Small intestine (tissue), 7 donors: ENCODE measurements at regions not wholly inside any gene's neighbourhood (a gene's known extent, or its start where the extent isn't known, plus 50 kb on each side); places are given as distances from the start of the nearest gene placed in this dataset.
A peak's percentile ranks its signal among the peaks of the same experiment; 100 is the strongest.
"Not testable (repeated sequence)": the region's sequence is repeated elsewhere in the genome, so short reads cannot be mapped to it uniquely, and the experiment has no call there.

Source experiments
- DNase-seq, 2 donors: peaks; one replicate each; pipeline versions ENCODE4 v3.0.0 to v3.0.0-alpha.2; 2013
- FAIRE-seq: peaks from 2 replicates; lab custom pipeline; 2012; peaks lifted over from hg19 to GRCh38; lab: Jason Lieb, UNC
- H3K27ac ChIP-seq, 3 donors: one replicate each; pipeline ENCODE4 v1.5.1; 2013; ENCODE audit warnings: low read length in 2 of 3, mild to moderate bottlenecking in 2 of 3, control low read depth in 1 of 3, inconsistent platforms in 1 of 3, low read depth in 1 of 3, moderate library complexity in 1 of 3
- H3K27me3 ChIP-seq, 3 donors: one replicate each; pipeline ENCODE4 v1.6.1; 2013; ENCODE audit warnings: low read length in 3 of 3, inconsistent platforms in 1 of 3; ENCODE audit not compliant: control insufficient read depth in 3 of 3, insufficient read depth in 3 of 3
- H3K36me3 ChIP-seq, 3 donors: one replicate each; pipeline ENCODE4 v1.6.1; 2013; ENCODE audit warnings: low read length in 3 of 3, inconsistent platforms in 1 of 3, low read depth in 1 of 3, mild to moderate bottlenecking in 1 of 3, moderate library complexity in 1 of 3; ENCODE audit not compliant: control insufficient read depth in 3 of 3, insufficient read depth in 2 of 3
- H3K4me1 ChIP-seq, 3 donors: one replicate each; pipeline ENCODE4 v1.6.1; 2013; ENCODE audit warnings: low read length in 2 of 3, inconsistent platforms in 1 of 3, low read depth in 1 of 3, mild to moderate bottlenecking in 1 of 3, moderate library complexity in 1 of 3; ENCODE audit not compliant: control insufficient read depth in 3 of 3, insufficient read depth in 2 of 3
- H3K4me3 ChIP-seq, 3 donors: one replicate each; pipeline ENCODE4 v1.5.1; 2013; ENCODE audit warnings: low read length in 3 of 3, control low read depth in 1 of 3, inconsistent platforms in 1 of 3, low read depth in 1 of 3, mild to moderate bottlenecking in 1 of 3, moderate library complexity in 1 of 3
- H3K9me3 ChIP-seq, 2 donors: one replicate each; pipeline ENCODE4 v1.6.1; 2013; ENCODE audit warnings: low read depth in 1 of 2, low read length in 1 of 2; ENCODE audit not compliant: control insufficient read depth in 2 of 2, insufficient read depth in 1 of 2
- WGBS, 3 donors: extraction: QIAGEN DNeasy Blood & Tissue Kit; methylation state at CpG; one replicate each; pipeline ENCODE4 v1.1.7; 2013; 5-methylcytosine and 5-hydroxymethylcytosine counted together
- donor health status: healthy with polysubstance abuse.
- donor health status: control.
- donor health status: control.
- donor health status: Bipolar disorder and iron deficiency.
- donor health status: healthy.

DNA sequence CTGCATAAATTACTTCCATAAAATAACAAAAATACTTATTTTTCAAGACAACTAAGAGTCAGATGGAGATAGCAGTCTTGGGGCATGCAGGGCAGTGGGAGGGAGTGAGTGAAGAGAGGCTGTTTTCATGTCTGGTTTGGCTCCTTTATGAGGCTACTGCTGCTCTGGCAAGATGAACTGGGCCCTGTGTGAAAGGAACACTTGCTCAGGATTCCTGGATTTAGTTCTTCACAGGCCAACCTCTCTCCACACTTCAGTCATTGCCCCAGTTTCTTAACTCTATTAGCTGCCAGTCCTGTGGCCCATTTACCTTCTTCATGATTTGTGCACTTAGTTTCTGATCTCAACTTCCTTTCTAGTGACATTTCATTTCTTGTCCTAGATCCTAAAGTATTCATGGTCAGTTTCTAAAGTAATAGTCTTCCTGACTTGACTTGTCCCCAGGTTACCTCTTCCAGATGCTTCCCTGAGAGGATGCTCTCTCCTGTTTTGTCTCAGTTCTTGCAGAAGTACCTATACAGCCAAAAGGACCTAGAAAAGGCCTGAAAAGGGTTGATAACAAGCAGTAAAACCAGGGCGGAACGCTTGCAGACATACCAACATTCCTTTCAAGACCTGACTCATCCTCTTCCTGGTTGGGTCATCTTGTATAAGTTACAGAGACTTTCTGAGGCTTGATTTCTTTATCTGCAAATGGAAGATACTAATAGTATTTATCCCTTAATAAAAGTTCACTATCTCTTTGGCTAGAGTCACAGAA lies 77.0 kb upstream of the ZFAND5 start:
- Histone ChIP-seq H3K36me3 (no peaks in the 10 kb centered on the region), H3K27me3 (no peaks in the 10 kb centered on the region), H3K9me3 (no peaks in the 10 kb centered on the region), H3K4me1 (peaks cover 0 to 9% (median 0%) of the 10 kb centered on the region in 3 donors), H3K27ac (peak overlapping the region in 1 of 3 donors; percentile 19), H3K4me3 (no peak overlapping the region)
- WGBS, 3 donors = 70 to 83% (median 72%) methylated on average over 2 of the region's 2 CpGs
- peak in 1 of 2 donors; percentile 43 for DNase-seq
- FAIRE-seq = no peak

DNA sequence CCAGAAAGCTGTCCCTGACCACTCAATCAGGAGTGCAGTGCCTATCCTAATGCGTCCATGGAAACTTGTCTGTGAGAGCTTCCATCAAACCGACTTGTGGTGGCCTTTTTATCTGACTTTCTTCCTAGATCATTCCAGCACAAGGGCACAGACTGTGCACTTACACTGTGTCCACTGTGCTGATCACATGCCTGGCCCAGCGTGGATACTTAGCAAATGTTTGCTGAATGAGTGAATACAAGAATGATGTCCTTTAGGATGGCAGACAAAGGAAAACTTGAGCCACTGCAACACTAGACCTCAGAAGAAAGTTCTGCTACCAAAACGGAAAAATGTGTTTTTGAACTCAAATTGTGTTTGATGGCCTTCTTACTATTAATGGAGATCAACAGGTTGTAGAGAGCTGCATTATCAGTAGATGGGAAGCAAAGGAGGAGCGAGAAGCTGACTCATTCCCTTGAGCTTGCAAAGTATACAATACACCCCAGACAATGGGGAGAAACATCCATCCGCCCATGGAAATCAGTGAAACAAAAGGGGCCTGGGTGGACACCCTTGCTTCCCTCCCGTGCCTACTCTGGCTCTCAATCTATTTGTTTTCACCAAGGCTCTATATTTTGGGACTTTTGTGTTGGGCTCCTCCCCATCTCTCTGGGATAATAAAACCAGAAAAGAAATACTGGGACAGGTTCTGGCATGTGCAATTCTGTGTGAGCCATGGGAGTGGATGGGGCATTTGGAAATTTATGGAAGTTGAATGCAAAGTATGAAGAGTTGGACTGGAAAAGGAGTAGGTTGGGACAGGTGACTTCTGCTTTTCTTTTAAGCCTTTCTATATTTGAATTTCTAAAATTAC lies 76.2 kb upstream of the ZFAND5 start:
- no peak for FAIRE-seq
- no peaks in the 10 kb centered on the region for H3K27me3 ChIP-seq
- no peaks in the 10 kb centered on the region for H3K9me3 ChIP-seq
- WGBS, 3 donors = 91 to 93% (median 92%) methylated on average over 7 of the region's 7 CpGs
- no peak for DNase-seq
- no peak overlapping the region for H3K4me3 ChIP-seq
- no peak overlapping the region for H3K27ac ChIP-seq
- no peaks in the 10 kb centered on the region for H3K36me3 ChIP-seq
- peaks cover 0 to 9% (median 0%) of the 10 kb centered on the region in 3 donors for H3K4me1 ChIP-seq

DNA sequence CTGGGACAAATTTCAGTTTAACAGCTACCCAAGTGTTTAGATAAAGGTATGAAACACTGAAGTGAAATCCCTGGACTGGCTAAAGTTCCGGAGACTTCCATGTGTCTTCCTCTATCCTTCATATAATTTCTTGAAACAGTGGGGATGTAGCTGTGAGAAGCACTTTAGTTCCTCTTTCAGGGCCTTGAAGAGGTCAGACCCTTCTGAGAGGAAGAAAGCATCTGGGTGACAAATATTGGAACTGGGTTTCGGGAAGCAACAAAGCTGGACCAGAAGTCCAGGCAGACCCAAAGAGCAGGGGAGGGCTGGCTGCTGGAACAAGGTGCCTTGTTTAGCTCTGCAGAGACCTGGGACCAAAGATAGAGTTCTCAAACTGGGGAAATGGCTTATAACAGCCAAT lies 75.4 kb upstream of the ZFAND5 start:
- H3K4me1 ChIP-seq = peaks cover 0 to 9% (median 0%) of the 10 kb centered on the region in 3 donors
- no peak overlapping the region for H3K4me3 ChIP-seq
- H3K36me3 ChIP-seq = no peaks in the 10 kb centered on the region
- H3K27me3 ChIP-seq = no peaks in the 10 kb centered on the region
- H3K27ac ChIP-seq = no peak overlapping the region
- FAIRE-seq = no peak
- no peaks in the 10 kb centered on the region for H3K9me3 ChIP-seq
- no peak for DNase-seq
- 92 to 97% (median 96%) methylated on average over 2 of the region's 2 CpGs for WGBS, 3 donors

DNA sequence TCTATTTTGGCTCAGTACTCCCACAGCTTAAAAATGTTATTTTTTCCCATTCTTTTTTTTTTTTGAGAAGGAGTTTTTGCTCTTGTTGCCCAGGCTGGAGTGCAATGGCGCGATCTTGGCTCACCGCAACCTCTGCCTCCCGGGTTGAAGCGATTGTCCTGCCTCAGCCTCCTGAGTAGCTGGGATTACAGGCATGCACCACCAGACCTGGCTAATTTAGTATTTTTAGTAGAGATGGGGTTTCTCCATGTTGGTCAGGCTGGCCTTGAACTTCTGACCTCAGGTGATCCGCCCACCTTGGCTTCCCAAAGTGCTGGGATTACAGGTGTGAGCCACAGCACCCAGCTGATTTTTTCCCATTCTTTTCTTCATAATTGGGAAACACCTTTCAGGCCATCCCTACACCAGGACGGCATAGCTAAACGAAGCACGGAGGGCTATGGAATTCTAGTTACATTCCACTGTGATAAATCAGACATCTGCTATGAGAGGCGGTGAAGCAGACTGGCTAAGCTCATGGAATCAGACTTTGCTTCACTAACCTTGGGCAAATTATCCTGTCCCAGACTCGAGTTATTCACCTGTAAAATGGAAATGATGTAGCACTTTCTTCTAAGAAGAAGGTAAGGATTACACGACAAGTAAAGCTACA lies 68.7 kb upstream of the ZFAND5 start:
- H3K36me3 ChIP-seq, H3K9me3 ChIP-seq, H3K27me3 ChIP-seq, H3K4me1 ChIP-seq, H3K27ac ChIP-seq, DNase-seq, H3K4me3 ChIP-seq, FAIRE-seq: not testable (repeated sequence)
- WGBS, 3 donors = 87 to 90% (median 90%) methylated on average over 12 of the region's 12 CpGs

DNA sequence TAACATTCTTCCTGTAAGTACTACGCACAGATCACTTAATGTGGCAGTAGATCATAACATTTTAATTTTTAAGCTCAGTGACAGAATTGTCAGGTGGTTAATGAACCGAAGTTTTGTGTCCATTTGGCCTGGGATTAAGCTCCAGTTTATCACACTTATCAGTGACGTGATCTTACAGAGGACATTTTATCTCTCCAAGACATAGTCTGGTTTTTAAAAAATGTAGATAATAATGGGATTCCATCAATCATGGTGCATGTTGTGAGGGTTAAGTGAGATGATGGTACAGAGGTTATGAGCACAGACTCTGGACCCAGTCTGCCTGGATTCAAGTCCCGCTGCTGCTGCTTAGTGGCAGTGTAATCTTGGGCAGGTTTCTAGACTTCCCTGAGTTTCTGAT lies 66.0 kb upstream of the ZFAND5 start:
- H3K36me3 ChIP-seq = no peaks in the 10 kb centered on the region
- 88 to 90% (median 88%) methylated on average over 4 of the region's 4 CpGs for WGBS, 3 donors
- no peak overlapping the region for H3K27ac ChIP-seq
- no peaks in the 10 kb centered on the region for H3K4me1 ChIP-seq
- no peaks in the 10 kb centered on the region for H3K9me3 ChIP-seq
- no peaks in the 10 kb centered on the region for H3K27me3 ChIP-seq
- no peak overlapping the region for H3K4me3 ChIP-seq
- no peak for FAIRE-seq
- DNase-seq = no peak

DNA sequence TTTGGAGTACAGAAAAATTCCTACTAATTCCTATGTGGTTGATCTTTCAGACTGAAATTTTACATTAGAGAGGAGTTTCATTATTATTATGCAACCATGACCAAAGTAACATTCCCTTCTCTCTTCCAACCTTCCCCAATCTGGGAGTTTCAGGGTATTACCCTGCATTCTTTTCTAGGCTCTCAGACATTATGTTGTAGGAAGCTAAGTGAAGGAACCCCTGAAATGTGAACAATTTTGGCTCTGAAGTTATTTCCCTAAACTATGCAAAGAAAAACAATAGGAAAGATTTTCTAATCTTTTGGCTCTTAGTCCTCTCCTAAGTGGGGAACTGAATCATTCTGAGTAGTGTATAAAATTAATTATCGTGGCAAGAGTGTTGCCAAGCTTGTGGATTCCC lies 63.3 kb upstream of the ZFAND5 start:
- Histone ChIP-seq H3K27ac (no peak overlapping the region), H3K4me3 (no peak overlapping the region), H3K4me1 (no peaks in the 10 kb centered on the region), H3K27me3 (no peaks in the 10 kb centered on the region), H3K36me3 (no peaks in the 10 kb centered on the region), H3K9me3 (no peaks in the 10 kb centered on the region)
- DNase-seq = no peak
- WGBS, 3 donors = 52 to 74% (median 59%) methylated on average over 1 of the region's 1 CpG
- FAIRE-seq = no peak

DNA sequence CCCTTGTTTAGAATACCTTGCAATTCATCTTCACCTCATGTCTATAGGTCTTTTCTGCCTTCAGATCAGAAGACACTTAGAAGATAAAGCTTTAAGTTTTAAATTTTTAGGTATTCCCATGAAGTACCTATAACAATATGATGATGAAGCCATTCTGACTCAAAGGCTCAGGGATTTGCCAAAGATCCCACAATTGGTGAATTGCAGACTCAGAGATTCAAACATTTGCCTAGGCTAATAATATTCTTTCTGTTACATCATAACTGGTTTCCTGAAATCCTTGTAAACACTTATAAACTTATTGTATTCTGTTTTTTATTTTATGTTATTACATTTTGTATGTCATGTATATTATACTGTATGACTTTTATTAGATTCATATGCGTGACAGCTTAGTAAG lies 62.8 kb upstream of the ZFAND5 start:
- no peaks in the 10 kb centered on the region for H3K9me3 ChIP-seq
- DNase-seq = no peak
- no peaks in the 10 kb centered on the region for H3K36me3 ChIP-seq
- 89 to 93% (median 91%) methylated on average over 1 of the region's 1 CpG for WGBS, 3 donors
- no peaks in the 10 kb centered on the region for H3K4me1 ChIP-seq
- no peak overlapping the region for H3K27ac ChIP-seq
- no peaks in the 10 kb centered on the region for H3K27me3 ChIP-seq
- H3K4me3 ChIP-seq = no peak overlapping the region
- FAIRE-seq = no peak

DNA sequence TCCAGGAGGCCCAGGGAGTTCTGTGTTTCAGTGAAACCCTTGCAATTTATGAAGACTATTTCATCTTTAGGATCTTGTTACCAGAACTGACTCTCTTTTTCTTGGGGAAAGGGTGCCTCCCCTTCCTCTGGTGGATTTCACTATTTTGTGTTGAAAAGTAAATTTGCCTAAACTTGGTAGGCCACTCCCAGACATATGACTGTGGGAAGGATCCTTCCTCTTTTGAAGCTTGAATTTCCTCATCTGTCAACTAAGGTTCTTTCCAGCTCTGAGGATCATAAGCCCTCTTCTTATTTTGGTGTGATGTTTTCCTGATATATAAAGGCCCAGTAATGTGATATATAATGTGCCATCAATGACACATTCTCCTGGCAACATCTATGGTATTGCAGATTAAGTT lies 59.1 kb upstream of the ZFAND5 start:
- DNase-seq (no peak), FAIRE-seq (no peak)
- Histone ChIP-seq H3K9me3 (peaks cover 0 to 3% of the 10 kb centered on the region in 2 donors), H3K4me3 (no peak overlapping the region), H3K36me3 (no peaks in the 10 kb centered on the region), H3K27ac (no peak overlapping the region), H3K27me3 (no peaks in the 10 kb centered on the region), H3K4me1 (no peaks in the 10 kb centered on the region)
